Activated B cell treated with CpG ODN at 0.5 μM for 24 hours (primary cell): ENCODE measurements at regions not wholly inside any gene's neighbourhood (a gene's known extent, or its start where the extent isn't known, plus 50 kb on each side); places are given as distances from the start of the nearest gene placed in this dataset.

Source experiments
- ATAC-seq: fragments of 200-7000 bp; cut with Tn5 transposase; one replicate; pipeline ENCODE4 v1.10.0; 2021; ENCODE audit warnings: low read depth, mild to moderate bottlenecking, moderate library complexity
- CTCF ChIA-PET: fragments of 350-600 bp; sonication (Branson Sonifier 250); formaldehyde crosslinking; loops from one replicate; lab custom pipeline; 2021; ENCODE audit warnings: antibody characterized with exemption; lab: Charles Lee
- POLR2A ChIA-PET: fragments of 350-600 bp; sonication (Branson Sonifier 250); formaldehyde crosslinking; loops from one replicate; lab custom pipeline; 2021; ENCODE audit warnings: antibody characterized with exemption; lab: Charles Lee
- DNase-seq: peaks from one replicate; pipeline ENCODE4 v3.0.0; 2022
- H3K27ac Mint-ChIP-seq: one replicate; pipeline ENCODE4 v1.8.0; 2020; ENCODE audit warnings: mixed read lengths
- H3K27me3 Mint-ChIP-seq: one replicate; pipeline ENCODE4 v1.8.0; 2021; ENCODE audit warnings: mixed read lengths
- H3K36me3 Mint-ChIP-seq: one replicate; pipeline ENCODE4 v1.8.0; 2021; ENCODE audit warnings: low read depth, mixed read lengths
- H3K4me1 Mint-ChIP-seq: one replicate; pipeline ENCODE4 v1.8.0; 2021; ENCODE audit warnings: mixed read lengths
- H3K4me3 Mint-ChIP-seq: one replicate; pipeline ENCODE4 v1.8.0; 2020; ENCODE audit warnings: mild to moderate bottlenecking, mixed read lengths
- H3K9me3 Mint-ChIP-seq: one replicate; pipeline ENCODE4 v1.8.0; 2020; ENCODE audit warnings: mixed read lengths
- CTCF ChIP-seq: fragments of 200-600 bp; IDR thresholded peaks from one replicate; pipeline ENCODE4 v1.8.0; 2022; ENCODE audit warnings: antibody characterized with exemption, mild to moderate bottlenecking
- intact Hi-C: fragments of 100-400 bp; cut with micrococcal nuclease; formaldehyde crosslinking; loops from one replicate; pipeline ENCODE4 v1.15.1; 2024

DNA sequence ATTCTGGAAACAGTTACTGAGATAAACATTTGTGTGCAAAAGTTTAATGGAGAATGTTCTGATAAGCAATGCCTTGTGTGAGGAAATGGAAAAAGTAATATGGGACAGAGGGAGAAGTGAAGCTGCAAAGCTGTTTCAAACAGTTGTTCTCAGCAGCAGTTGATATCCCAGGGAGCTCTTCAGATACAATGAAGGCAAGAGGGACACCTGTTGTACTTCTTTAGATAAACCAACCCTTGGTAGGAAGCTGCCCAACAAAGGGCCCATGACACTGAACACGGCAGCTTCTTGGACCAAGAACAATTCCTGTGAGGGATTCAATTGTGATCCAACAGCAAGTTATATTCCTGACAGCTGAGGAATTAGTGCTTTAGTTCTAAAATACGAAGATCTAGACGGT lies 894.3 kb upstream of the PCDH20 start:
- POLR2A ChIA-PET, result no interaction called here

GRCh38 chr13:62305756-62306155 lies 890.1 kb upstream of the PCDH20 start:
- Mint-ChIP-seq H3K27ac (no peak overlapping the region), H3K9me3 (peaks cover 2% of the 10 kb centered on the region), H3K4me3 (no peak overlapping the region), H3K4me1 (no peaks in the 10 kb centered on the region), H3K27me3 (no peaks in the 10 kb centered on the region), H3K36me3 (no peaks in the 10 kb centered on the region)
- POLR2A ChIA-PET, result no interaction called here
- TF ChIP-seq CTCF, result no peak
- CTCF ChIA-PET, result no interaction called here
- intact Hi-C loops, result no loop called here
- DNase-seq (no peak), ATAC-seq (no peak)

More for the DNA sequence above, 894.3 kb upstream of the PCDH20 start:
- ATAC-seq (no peak), DNase-seq (no peak)
- Mint-ChIP-seq H3K27me3 (no peaks in the 10 kb centered on the region), H3K4me3 (no peak overlapping the region), H3K27ac (no peak overlapping the region), H3K9me3 (no peaks in the 10 kb centered on the region), H3K36me3 (no peaks in the 10 kb centered on the region), H3K4me1 (no peaks in the 10 kb centered on the region)
- intact Hi-C loops, result no loop called here
- CTCF ChIA-PET, result no interaction called here
- TF ChIP-seq CTCF, result no peak

DNA sequence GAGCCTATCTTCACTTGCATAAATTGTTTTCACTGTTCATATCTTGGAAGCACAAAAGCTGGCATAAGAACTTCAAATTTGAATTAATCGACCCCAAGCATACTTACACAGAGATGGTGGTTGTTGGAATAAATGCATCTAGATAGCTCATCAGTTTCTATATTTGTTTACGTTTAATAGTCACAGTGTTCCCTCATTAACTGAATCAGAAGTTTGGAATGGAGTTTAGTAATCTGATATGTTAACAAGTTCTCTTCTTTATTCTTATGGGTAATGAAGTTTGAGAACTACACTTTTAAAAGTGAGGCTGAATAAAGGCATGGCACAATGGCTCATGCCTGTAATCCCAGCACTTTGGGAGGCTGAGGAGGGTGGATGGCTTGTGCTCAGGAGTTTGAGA lies 886.7 kb upstream of the PCDH20 start:
- intact Hi-C loops, result no loop called here
- H3K36me3 Mint-ChIP-seq, result no peaks in the 10 kb centered on the region
- H3K27me3 Mint-ChIP-seq, result no peaks in the 10 kb centered on the region
- peaks cover 2% of the 10 kb centered on the region for H3K9me3 Mint-ChIP-seq
- TF ChIP-seq CTCF, result no peak
- H3K4me1 Mint-ChIP-seq, result no peaks in the 10 kb centered on the region
- POLR2A ChIA-PET, result no interaction called here
- no peak overlapping the region for H3K4me3 Mint-ChIP-seq
- H3K27ac Mint-ChIP-seq, result no peak overlapping the region
- DNase-seq (no peak), ATAC-seq (no peak)
- CTCF ChIA-PET, result no interaction called here

DNA sequence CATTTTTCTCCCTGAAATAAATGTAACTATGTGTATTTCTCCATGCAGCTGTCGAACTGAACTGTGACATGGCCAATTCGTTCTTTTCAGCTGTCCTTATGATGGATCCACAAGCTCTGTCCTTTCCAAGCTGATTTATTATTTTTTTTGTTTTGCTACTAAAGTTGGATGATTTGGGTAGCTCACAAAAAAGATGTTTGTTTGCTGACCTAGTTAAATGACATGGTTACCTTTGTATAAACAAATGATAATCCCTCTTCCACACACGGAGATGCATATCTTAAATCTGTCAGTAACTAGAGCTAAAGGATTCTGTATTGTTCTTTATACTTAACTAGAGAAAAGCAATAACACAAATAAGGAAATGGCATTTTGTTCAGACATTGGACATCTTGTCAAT lies 884.3 kb upstream of the PCDH20 start:
- Mint-ChIP-seq H3K27ac (no peak overlapping the region), H3K4me3 (no peak overlapping the region), H3K27me3 (no peaks in the 10 kb centered on the region), H3K9me3 (peaks cover 2% of the 10 kb centered on the region), H3K36me3 (no peaks in the 10 kb centered on the region), H3K4me1 (no peaks in the 10 kb centered on the region)
- intact Hi-C loops, result no loop called here
- ATAC-seq, result no peak
- TF ChIP-seq CTCF, result no peak
- DNase-seq, result no peak
- CTCF ChIA-PET, result no interaction called here
- POLR2A ChIA-PET, result no interaction called here

DNA sequence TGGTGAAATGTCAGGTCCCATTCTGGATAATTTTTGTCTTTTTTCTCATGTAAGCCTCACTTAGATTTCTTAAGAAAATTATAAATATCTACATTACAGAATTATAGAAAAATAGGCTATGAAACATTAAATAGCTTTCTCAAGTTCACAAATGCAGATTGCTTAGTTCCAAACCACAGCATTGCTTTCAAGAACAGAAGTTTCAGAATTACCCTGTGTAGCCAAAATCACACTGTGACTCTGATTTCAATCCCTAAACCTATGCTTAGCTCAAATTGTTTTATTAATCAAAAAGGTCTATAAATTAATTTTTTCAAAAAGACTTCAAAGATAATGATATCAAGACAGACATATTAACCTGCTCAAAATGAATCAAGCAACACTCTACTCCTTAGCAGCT lies 881.2 kb upstream of the PCDH20 start:
- Mint-ChIP-seq H3K27me3 (no peaks in the 10 kb centered on the region), H3K36me3 (no peaks in the 10 kb centered on the region), H3K4me3 (no peak overlapping the region), H3K4me1 (no peaks in the 10 kb centered on the region), H3K9me3 (no peaks in the 10 kb centered on the region), H3K27ac (no peak overlapping the region)
- intact Hi-C loops, result no loop called here
- no peak for TF ChIP-seq CTCF
- ATAC-seq (no peak), DNase-seq (no peak)
- ChIA-PET CTCF (no interaction called here), POLR2A (no interaction called here)
